ENCODE measurements at regions not wholly inside any gene's neighbourhood (a gene's known extent, or its start where the extent isn't known, plus 50 kb on each side); places are given as distances from the start of the nearest gene placed in this dataset.

- DNase-seq (ENCODE audit: low read depth, low spot score): no peak
Measured at GRCh38 chr7:156480671-156481070, 159.9 kb upstream of the RNF32 start.

DNA sequence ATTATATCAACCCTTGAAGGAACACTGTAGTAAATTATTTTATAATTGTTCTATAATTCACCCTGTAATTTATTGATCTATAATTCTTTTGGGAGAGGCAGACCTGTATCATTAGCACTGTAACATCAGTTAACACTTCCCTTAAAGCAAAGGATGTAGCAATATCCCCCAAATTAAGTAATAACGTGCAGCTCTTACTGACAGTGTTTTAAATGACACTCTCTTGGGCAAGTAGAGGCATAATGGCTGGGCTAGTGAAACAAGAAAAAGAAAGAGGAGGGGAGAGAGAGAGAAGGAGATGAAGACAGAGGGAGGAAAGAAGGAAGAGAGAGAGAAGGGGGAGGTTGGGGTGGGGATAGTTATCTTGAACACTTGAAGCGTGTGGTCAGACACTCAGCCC, 161.0 kb upstream of the RNF32 start:
- DNase-seq (ENCODE audit: low read depth, low spot score): no peak

DNA sequence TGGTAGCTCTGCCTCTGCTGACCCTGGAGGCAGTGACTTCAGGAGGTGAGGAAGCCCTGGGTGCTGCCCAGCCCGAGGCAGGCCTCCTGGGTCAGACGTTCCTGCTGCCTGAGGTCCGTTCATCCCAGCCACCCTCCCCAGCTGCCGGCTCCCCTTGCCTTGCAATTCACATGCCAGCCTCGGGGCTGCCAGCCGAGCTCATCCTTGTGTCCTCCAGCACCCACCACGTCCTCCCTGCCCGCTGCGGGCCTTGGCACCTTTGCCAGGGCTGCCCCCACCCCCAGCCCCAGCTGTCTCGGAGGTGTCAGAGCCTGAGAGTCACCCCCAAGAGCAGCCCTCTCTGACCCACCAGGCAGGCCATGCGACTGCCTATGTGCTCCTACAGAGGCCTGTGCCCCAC, 162.1 kb upstream of the RNF32 start:
- DNase-seq (ENCODE audit: low read depth, low spot score): no peak

DNA sequence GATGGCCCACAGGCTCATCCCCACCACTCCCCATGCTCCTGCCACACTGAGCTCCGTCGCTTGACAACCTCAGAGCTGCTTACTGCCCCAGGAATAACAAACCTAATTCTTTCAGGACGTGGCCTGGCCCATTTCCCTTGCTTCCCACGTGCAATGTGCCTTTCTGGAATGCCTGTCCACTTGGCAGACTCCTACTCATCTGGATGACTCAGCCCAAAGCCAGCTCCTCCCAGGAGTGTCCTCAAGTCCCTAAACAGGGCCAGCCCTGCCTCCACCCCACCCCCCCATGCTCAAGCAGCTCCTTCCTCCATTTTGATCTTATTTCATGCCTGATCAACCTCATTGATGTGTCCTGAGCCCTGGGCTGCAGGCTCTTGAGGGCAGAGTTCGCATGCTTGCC, 164.9 kb upstream of the RNF32 start:
- no peak for DNase-seq (ENCODE audit: low read depth, low spot score)

- no peak for DNase-seq (ENCODE audit: low read depth, low spot score)
Measured at GRCh38 chr7:156475179-156475578, 165.4 kb upstream of the RNF32 start.

- DNase-seq (ENCODE audit: low read depth, low spot score): no peak
Measured at GRCh38 chr7:156474241-156474743, 166.3 kb upstream of the RNF32 start.

DNA sequence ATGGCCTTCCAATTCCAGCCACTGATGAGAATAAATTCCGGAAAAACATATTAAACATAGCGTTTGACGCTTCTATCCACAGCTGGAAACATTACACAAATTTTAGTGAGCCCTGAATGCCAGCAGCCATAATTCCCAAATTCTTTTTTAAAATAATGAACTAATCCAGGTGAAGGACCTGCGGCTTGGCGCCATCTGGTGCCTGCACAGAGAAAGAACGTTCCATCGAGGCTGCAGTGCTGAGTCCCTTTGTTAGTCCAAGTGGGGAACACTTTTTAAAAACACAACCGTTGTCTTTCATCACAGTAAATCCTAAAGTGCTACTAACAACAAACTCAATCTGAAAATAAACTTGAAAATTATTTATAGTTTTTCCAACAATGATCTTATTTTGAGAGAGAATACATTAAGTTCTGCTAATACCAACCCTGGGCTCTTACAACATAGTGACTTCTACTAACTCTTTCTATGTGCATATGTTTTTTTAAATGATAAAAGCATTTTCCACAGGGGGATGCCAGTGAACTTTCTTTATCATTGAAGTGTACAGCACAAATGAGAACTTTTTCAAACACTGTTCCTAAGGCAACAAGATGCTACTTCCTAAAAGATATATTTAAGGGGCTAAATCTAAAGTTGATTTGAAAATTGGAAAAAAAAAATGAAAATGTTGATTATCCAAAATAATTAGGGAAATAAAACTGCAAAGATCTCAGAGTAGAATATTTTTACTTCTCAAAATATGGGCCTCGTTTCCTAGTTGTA, 166.9 kb upstream of the RNF32 start:
- DNase-seq (ENCODE audit: low read depth, low spot score): no peak

GRCh38 chr7:156472267-156472666, 168.3 kb upstream of the RNF32 start:
- DNase-seq (ENCODE audit: low read depth, low spot score): no peak

GRCh38 chr7:156470399-156471320, 169.9 kb upstream of the RNF32 start:
- no peak for DNase-seq (ENCODE audit: low read depth, low spot score)

GRCh38 chr7:156466955-156467625, 173.5 kb upstream of the RNF32 start:
- DNase-seq (ENCODE audit: low read depth, low spot score): no peak

DNA sequence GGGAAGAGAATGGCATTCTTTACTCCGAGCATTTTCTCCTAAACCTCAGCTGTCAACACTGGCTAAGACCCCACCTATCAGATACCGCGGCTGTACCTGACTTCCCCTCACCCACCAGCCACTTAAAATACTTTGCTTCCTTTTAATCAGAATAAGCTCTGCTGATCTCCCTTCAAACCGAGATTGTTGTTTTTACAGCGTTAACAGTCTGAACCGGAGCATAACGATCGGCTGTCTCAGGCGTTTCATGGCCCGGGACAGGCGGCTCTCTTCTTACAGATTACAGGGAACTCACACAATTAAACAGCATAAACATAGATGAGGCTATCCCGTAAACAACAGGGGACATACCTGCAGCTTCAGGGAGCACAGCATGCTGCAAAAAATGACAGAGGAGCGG, 174.3 kb upstream of the RNF32 start:
- no peak for DNase-seq (ENCODE audit: low read depth, low spot score)

DNA sequence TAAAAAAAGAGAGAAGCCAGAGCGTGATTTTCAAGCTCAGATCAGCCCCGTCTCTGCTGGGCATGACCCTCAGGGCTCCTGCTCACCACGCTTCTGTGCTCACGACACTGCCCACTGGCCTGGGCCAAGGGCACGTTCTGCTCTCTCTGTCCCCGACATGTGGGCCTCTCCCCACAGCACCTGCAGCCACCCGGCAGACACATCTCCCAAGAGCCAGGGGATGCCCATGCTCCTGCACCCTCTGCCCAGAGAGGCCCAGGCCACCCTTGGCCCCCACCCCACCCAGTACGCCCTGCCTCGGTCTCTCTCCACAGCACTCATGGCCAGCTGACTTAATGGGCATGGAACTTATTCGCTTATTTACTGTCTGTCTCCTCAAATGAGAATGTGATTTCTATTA, 175.4 kb upstream of the RNF32 start:
- DNase-seq (ENCODE audit: low read depth, low spot score): no peak

DNA sequence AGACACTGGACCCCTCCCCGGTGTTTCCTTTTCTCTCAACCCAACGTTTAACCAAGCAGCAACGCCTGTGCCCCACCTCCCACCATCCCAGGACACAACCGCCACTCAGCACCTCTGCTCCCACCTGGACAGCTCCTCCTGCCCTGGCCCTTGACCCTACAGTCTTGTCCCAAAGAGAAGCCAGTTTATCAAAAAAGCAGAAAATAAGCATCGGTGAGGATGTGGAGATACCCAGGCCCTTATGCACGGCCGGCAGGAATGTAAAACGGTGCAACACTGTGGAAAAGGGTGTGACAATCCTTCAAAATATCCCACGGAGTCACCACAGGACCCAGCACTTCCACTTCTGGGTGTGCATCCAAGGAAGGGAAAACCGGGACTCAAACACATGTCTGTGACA, 176.2 kb upstream of the RNF32 start:
- DNase-seq (ENCODE audit: low read depth, low spot score): no peak

GRCh38 chr7:156463280-156463679, 177.3 kb upstream of the RNF32 start:
- no peak for DNase-seq (ENCODE audit: low read depth, low spot score)

DNA sequence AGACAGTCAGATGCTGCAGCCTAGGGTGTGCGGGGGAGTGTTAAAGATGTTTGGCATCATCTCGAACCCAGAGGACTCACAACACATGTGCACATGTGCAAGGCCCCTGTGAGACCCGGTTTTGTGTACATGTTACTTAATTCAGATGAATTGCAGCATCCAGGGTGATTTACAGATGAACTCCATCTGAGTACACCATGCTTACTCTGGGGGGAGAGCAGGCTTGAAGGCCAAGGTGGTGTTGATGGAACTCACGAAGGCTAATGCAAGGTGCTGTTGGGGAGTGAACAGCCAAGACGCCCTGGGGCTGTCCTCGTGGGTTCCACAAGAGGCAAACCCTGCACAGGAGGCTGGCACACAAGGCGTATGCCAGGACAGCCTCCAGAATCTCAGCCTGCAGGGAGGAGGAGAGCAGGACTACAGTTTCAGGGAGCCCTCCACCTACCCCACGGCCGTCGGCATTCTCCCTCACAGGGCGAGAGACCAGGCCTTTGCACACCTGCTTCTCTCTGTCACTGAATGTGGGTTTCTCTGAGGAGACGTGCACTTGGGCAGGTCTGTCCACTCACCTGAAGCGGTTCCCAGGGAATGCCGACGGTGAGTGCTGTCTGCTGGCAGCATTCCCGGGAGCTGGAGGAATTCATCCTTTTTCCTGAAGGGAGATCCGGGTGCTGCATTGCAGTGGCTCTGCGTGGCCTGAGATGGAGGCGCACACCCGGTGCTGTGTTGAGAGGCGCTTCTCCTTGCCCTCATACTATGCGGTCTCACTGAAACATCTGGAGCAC, 178.5 kb upstream of the RNF32 start:
- no peak for DNase-seq (ENCODE audit: low read depth, low spot score)

- DNase-seq (ENCODE audit: low read depth, low spot score): no peak
Measured at GRCh38 chr7:156460858-156461627, 179.5 kb upstream of the RNF32 start.

GRCh38 chr7:156459582-156459981, 181.0 kb upstream of the RNF32 start:
- DNase-seq (ENCODE audit: low read depth, low spot score): no peak

DNA sequence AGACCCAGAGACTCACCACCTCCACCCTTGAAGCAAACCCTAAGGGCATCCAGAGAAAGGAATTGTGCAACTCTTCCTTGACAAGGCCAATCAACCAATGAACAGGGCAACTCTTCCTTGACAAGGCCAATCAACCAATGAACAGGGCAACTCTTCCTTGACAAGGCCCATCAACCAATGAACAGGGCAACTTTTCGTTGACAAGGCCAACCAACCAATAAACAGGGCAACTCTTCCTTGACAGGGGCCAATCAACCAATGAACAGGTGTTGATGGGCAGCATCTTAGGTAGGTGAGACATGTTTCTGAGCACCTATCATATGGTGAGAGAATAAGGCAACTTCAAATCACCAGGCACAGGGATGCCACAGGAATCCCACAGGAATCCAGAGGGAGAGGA, 181.5 kb upstream of the RNF32 start:
- no peak for DNase-seq (ENCODE audit: low read depth, low spot score)

DNA sequence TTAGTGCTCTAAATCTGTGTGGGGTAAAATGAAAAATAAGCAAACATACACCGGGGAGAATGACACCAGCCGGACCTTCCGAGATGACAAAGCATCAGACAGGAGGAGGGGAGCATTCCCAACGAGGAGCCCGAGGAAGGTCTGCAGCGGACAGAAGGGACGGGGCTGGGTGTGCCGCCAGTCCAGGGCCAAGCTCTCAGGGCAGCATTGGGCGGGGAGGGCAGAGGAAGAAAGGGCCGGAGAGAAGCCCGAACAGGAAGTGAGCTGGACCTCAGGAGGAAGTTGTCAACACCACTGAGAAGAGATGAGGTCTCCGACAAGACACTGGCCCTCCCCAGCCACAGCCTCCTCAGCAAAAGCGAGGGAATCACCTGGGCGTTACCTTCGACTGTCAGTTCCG, 182.6 kb upstream of the RNF32 start:
- DNase-seq (ENCODE audit: low read depth, low spot score): no peak

- no peak for DNase-seq (ENCODE audit: low read depth, low spot score)
Measured at GRCh38 chr7:156456503-156457115, 184.0 kb upstream of the RNF32 start.
